ENCODE measurements at regions not wholly inside any gene's neighbourhood (a gene's known extent, or its start where the extent isn't known, plus 50 kb on each side); places are given as distances from the start of the nearest gene placed in this dataset.

DNA sequence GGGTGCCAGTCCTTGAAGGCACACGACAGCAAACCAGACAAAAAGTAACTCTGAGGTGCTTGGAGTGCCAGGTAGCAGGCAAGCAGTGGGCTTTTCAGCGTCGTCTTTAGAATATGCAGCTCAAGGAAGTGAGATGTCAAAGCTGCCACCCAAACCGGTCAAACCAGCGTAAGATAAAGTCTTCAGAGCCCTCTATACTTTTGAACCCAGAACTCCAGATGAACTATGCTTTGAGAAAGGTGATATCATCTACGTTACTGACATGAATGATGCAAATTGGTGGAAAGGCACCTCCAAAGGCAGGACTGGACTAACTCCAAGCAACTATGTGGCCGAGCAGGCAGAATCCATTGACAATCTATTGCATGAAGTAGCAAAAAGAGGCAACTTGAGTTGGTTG is 95.9 kb downstream of the TBX3 start:
- CTCF ChIA-PET: no interaction called here
- DNase-seq: no peak
- intact Hi-C loops (cut with micrococcal nuclease; ENCODE audit: unreplicated experiment): no loop called here
- no peak overlapping the region for H2AFZ ChIP-seq
- no peaks in the 10 kb centered on the region for H3K79me2 ChIP-seq (ENCODE audit: low read depth)
- H4K20me1 ChIP-seq (ENCODE audit: insufficient read depth): no peaks in the 10 kb centered on the region
- H3K27ac ChIP-seq: no peak overlapping the region
- no peaks in the 10 kb centered on the region for H3K9me2 ChIP-seq (ENCODE audit: insufficient read depth)
- H3F3A ChIP-seq (ENCODE audit: insufficient read depth, low read depth): no peaks in the 10 kb centered on the region
- H3K4me1 ChIP-seq (replicated peaks; ENCODE audit: insufficient read depth): no peaks in the 10 kb centered on the region
- H3K36me3 ChIP-seq (ENCODE audit: low read depth): no peaks in the 10 kb centered on the region
- H3K9me3 ChIP-seq (ENCODE audit: insufficient read depth, low read depth): no peaks in the 10 kb centered on the region
- TF ChIP-seq, protein P1, sequence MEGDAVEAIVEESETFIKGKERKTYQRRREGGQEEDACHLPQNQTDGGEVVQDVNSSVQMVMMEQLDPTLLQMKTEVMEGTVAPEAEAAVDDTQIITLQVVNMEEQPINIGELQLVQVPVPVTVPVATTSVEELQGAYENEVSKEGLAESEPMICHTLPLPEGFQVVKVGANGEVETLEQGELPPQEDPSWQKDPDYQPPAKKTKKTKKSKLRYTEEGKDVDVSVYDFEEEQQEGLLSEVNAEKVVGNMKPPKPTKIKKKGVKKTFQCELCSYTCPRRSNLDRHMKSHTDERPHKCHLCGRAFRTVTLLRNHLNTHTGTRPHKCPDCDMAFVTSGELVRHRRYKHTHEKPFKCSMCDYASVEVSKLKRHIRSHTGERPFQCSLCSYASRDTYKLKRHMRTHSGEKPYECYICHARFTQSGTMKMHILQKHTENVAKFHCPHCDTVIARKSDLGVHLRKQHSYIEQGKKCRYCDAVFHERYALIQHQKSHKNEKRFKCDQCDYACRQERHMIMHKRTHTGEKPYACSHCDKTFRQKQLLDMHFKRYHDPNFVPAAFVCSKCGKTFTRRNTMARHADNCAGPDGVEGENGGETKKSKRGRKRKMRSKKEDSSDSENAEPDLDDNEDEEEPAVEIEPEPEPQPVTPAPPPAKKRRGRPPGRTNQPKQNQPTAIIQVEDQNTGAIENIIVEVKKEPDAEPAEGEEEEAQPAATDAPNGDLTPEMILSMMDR (conservative IDR thresholded peaks at IDR 0.05): no peak
- no peak for TF ChIP-seq EZH2 (IDR thresholded peaks at IDR 0.05; ENCODE audit: low read depth)
- BruUV-seq (replicated peaks): no TSS peak
- POLR2A ChIA-PET (ENCODE audit: unreplicated experiment): no interaction called here
- no peak overlapping the region for H3K4me3 ChIP-seq
- no peaks in the 10 kb centered on the region for H3K27me3 ChIP-seq (ENCODE audit: insufficient read depth, low read depth)
- H3K4me2 ChIP-seq: no peak overlapping the region

DNA sequence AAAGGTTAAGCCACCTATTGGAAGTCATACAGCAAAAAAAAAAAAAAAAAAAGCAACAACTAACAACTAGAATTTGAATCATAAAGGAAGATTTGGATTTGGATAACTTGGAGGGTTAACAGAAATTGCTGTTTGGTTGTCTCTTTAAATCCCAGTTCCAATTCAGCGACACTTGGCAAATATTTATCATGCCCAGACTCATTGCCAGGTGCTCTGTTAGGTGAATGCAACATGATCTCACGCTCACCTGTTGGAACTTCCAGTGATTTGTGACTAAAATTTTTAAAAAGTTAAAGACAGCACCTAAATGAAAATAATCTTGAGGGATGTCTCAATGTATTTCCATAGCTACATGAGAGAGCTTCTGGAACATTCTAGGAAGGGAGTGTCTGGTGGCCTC is 103.7 kb downstream of the TBX3 start:
- H3K4me3 ChIP-seq: no peak overlapping the region
- TF ChIP-seq, protein P1 (conservative IDR thresholded peaks at IDR 0.05): no peak
- TF ChIP-seq EZH2 (IDR thresholded peaks at IDR 0.05; ENCODE audit: low read depth): no peak
- peaks cover 4% of the 10 kb centered on the region; the same call in 1 of the 2 replicates for H3K27me3 ChIP-seq (ENCODE audit: insufficient read depth, low read depth)
- no peaks in the 10 kb centered on the region for H3K79me2 ChIP-seq (ENCODE audit: low read depth)
- intact Hi-C loops (cut with micrococcal nuclease; ENCODE audit: unreplicated experiment): no loop called here
- H3K9me2 ChIP-seq (ENCODE audit: insufficient read depth): no peaks in the 10 kb centered on the region
- H3F3A ChIP-seq (ENCODE audit: insufficient read depth, low read depth): no peaks in the 10 kb centered on the region
- H3K27ac ChIP-seq: no peak overlapping the region
- H3K4me1 ChIP-seq (replicated peaks; ENCODE audit: insufficient read depth): no peaks in the 10 kb centered on the region
- no peak for DNase-seq
- no peaks in the 10 kb centered on the region for H3K9me3 ChIP-seq (ENCODE audit: insufficient read depth, low read depth)
- POLR2A ChIA-PET (ENCODE audit: unreplicated experiment): no interaction called here
- BruUV-seq (replicated peaks): no TSS peak
- H3K36me3 ChIP-seq (ENCODE audit: low read depth): no peaks in the 10 kb centered on the region
- no peak overlapping the region for H3K4me2 ChIP-seq
- no peaks in the 10 kb centered on the region for H4K20me1 ChIP-seq (ENCODE audit: insufficient read depth)
- CTCF ChIA-PET: no interaction called here
- no peak overlapping the region for H2AFZ ChIP-seq

DNA sequence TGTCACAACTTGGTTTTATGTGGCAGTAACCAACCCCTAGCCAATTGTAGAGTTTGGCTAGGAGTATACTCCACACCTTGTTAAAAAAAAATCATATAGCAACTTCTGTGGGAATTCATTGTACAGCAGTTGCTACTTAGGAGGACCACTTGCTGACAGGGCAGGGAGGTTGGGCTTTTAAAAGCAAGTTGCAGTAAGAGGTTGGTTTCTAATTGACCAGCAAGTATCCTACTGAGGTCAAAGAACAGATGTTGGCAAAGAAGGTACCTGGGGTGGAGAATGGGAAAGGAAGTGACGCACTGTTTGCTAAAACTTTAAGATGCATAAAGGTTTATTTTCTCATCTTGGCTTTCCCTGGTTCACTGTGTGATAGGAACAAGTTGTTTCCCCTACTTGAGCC is 104.6 kb downstream of the TBX3 start:
- no peak overlapping the region for H3K4me2 ChIP-seq
- no peaks in the 10 kb centered on the region for H3K4me1 ChIP-seq (replicated peaks; ENCODE audit: insufficient read depth)
- no peak overlapping the region for H2AFZ ChIP-seq
- ChIA-PET CTCF (no interaction called here), POLR2A (ENCODE audit: unreplicated experiment) (no interaction called here)
- no peaks in the 10 kb centered on the region for H3K79me2 ChIP-seq (ENCODE audit: low read depth)
- H3K9me2 ChIP-seq (ENCODE audit: insufficient read depth): no peaks in the 10 kb centered on the region
- intact Hi-C loops (cut with micrococcal nuclease; ENCODE audit: unreplicated experiment): no loop called here
- H3K27ac ChIP-seq: no peak overlapping the region
- BruUV-seq (replicated peaks): no TSS peak
- no peaks in the 10 kb centered on the region for H3K9me3 ChIP-seq (ENCODE audit: insufficient read depth, low read depth)
- DNase-seq: no peak
- H3K4me3 ChIP-seq: no peak overlapping the region
- H3K36me3 ChIP-seq (ENCODE audit: low read depth): no peaks in the 10 kb centered on the region
- TF ChIP-seq, protein P1 (conservative IDR thresholded peaks at IDR 0.05): no peak
- no peak for TF ChIP-seq EZH2 (IDR thresholded peaks at IDR 0.05; ENCODE audit: low read depth)
- no peaks in the 10 kb centered on the region for H3F3A ChIP-seq (ENCODE audit: insufficient read depth, low read depth)
- H4K20me1 ChIP-seq (ENCODE audit: insufficient read depth): no peaks in the 10 kb centered on the region
- peaks cover 7% of the 10 kb centered on the region; the same call in 1 of the 2 replicates for H3K27me3 ChIP-seq (ENCODE audit: insufficient read depth, low read depth)
